ENCODE measurements at regions not wholly inside any gene's neighbourhood (a gene's known extent, or its start where the extent isn't known, plus 50 kb on each side); places are given as distances from the start of the nearest gene placed in this dataset.

DNA sequence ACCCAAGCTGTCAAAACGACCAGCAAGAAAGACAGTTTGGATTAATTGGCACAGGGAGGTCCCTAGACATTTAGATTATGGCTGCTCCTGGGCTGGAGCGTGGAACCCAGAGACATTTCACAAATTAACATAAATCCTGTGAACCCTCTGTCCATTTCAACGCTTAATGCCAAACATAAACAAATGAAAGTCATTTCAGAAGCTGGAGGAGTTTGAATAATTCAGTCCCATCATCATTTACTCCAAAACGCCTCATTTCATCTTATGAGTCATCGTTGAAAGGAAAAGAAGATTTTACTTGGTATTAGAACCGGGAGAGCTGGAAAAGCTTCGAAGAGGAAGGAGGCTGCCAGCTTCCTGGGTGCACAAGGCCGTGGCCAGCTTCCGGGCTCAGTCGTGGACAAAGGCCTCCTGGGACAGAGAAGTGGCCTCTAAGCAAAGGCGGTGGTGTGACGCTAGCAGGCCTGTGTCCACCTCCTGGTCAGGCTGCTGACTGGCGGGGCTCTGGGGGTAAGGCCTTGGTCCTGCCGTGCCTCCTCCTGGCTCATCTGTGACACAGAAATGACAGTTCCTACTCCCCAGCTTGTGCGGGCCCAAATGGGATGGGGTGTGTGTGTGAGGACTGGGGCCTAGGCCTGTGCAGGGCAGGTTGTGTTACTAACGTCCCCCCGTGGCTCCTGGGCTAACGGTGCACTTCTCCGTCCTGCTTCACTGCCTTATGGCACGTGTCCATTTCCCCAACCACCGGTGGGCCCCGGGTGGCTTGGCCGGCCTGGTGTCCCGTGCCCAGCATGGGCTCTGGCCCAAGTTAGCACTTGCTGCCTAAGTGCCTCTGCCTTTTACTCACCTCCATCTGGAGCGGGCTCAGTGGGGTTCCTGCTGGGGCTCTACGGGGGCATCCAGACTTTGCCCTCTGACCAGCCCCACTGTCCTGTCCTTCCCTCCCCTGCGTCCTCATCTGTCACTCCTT, 71.6 kb downstream of the RRM2 start:
- Histone ChIP-seq H3K79me1 (ENCODE audit: insufficient read depth, low read depth, low read length, poor library complexity, severe bottlenecking) (no peaks in the 10 kb centered on the region), H3K23me2 (ENCODE audit: insufficient read length, low read depth, low read length, poor library complexity, severe bottlenecking) (no peaks in the 10 kb centered on the region), H3K23ac (ENCODE audit: insufficient read length, low read depth, low read length) (no peak overlapping the region), H3K56ac (ENCODE audit: insufficient read length, low read depth, low read length) (no peak overlapping the region), H4K5ac (ENCODE audit: insufficient read length, low read depth, low read length) (no peak overlapping the region), H2BK15ac (ENCODE audit: low read depth, low read length) (no peak overlapping the region), H3K27me3 (ENCODE audit: insufficient read depth, low read length) (no peaks in the 10 kb centered on the region), H2BK120ac (ENCODE audit: low read depth, low read length, poor library complexity, severe bottlenecking) (no peak overlapping the region), H2AFZ (ENCODE audit: low read length) (no peak overlapping the region), H3K18ac (ENCODE audit: insufficient read length, low read depth, low read length) (no peak overlapping the region), H3K9ac (ENCODE audit: extremely low read depth, insufficient read length, low read length) (no peak overlapping the region), H3K4me1 (ENCODE audit: insufficient read depth, low read length) (no peaks in the 10 kb centered on the region), H3K14ac (ENCODE audit: insufficient read depth, low read length) (no peak overlapping the region), H3K79me2 (ENCODE audit: insufficient read depth, low read length) (no peaks in the 10 kb centered on the region; the same call in 1 of the 2 replicates), H3K4ac (ENCODE audit: low read depth, low read length) (no peak overlapping the region), H3K4me2 (ENCODE audit: insufficient read depth, insufficient read length, low read length) (no peak overlapping the region), H4K20me1 (ENCODE audit: control insufficient read depth, insufficient read depth, insufficient read length) (no peaks in the 10 kb centered on the region), H2BK12ac (ENCODE audit: insufficient read length, low read depth, low read length) (no peak overlapping the region), H3T11ph (ENCODE audit: low read length) (no peak overlapping the region), H2BK5ac (ENCODE audit: insufficient read length, low read length) (no peak overlapping the region), H4K91ac (ENCODE audit: insufficient read length, low read depth, low read length) (no peak overlapping the region), H4K8ac (replicated peaks; ENCODE audit: insufficient read length, low read depth, low read length) (no peak overlapping the region), H3K27ac (ENCODE audit: insufficient read length, low read depth, low read length) (no peak overlapping the region), H3K9me3 (ENCODE audit: control insufficient read depth, low read depth, low read length) (no peaks in the 10 kb centered on the region), H2AK5ac (ENCODE audit: insufficient read length, low read length) (no peak overlapping the region), H2BK20ac (ENCODE audit: low read depth, low read length, poor library complexity, severe bottlenecking) (no peak overlapping the region)
- peaks cover 19 to 20% of the 10 kb centered on the region in 2 experiments for H3K9me3 Mint-ChIP-seq
- TF ChIP-seq, protein P1, sequence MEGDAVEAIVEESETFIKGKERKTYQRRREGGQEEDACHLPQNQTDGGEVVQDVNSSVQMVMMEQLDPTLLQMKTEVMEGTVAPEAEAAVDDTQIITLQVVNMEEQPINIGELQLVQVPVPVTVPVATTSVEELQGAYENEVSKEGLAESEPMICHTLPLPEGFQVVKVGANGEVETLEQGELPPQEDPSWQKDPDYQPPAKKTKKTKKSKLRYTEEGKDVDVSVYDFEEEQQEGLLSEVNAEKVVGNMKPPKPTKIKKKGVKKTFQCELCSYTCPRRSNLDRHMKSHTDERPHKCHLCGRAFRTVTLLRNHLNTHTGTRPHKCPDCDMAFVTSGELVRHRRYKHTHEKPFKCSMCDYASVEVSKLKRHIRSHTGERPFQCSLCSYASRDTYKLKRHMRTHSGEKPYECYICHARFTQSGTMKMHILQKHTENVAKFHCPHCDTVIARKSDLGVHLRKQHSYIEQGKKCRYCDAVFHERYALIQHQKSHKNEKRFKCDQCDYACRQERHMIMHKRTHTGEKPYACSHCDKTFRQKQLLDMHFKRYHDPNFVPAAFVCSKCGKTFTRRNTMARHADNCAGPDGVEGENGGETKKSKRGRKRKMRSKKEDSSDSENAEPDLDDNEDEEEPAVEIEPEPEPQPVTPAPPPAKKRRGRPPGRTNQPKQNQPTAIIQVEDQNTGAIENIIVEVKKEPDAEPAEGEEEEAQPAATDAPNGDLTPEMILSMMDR (conservative IDR thresholded peaks at IDR 0.05) = no peak
- no peak for DNase-seq
- H3K27me3 Mint-ChIP-seq (ENCODE audit: low read depth) = peaks cover 2% of the 10 kb centered on the region; the same call in 1 of the 2 replicates
- peak overlapping the region in 1 of 3 experiments; percentile 82; a peak in 1 of 7 replicates for H3K27ac Mint-ChIP-seq
- H3K36me3 Mint-ChIP-seq (ENCODE audit: insufficient read depth in 1 of 3, low read depth in 3 of 3) = peaks cover 14 to 26% (median 24%) of the 10 kb centered on the region in 3 experiments
- no peak overlapping the region for H3K4me3 Mint-ChIP-seq
- WGBS (ENCODE audit: extremely low coverage, insufficient read length, low lambda C conversion rate) = no CpG with 5 or more reads among the region's 27 CpGs
- H3K4me1 Mint-ChIP-seq = no peaks in the 10 kb centered on the region
